ENCODE measurements at regions not wholly inside any gene's neighbourhood (a gene's known extent, or its start where the extent isn't known, plus 50 kb on each side); places are given as distances from the start of the nearest gene placed in this dataset.

- peaks cover 13% of the 10 kb centered on the region for H3K27me3 Mint-ChIP-seq
- no peak for DNase-seq
- peaks cover 10% of the 10 kb centered on the region for H3K4me1 Mint-ChIP-seq
- intact Hi-C loops (cut with micrococcal nuclease), result no loop called here
- no peak overlapping the region for H3K27ac Mint-ChIP-seq
- peaks cover 5% of the 10 kb centered on the region for H3K9me3 Mint-ChIP-seq
- no peak overlapping the region for H3K4me3 Mint-ChIP-seq
- no peaks in the 10 kb centered on the region for H3K36me3 Mint-ChIP-seq (ENCODE audit: low read depth)
These were observed 158.6 kb upstream of the CD180 start for GRCh38 chr5:67355120-67355713.

- Mint-ChIP-seq H3K27me3 (peaks cover 17% of the 10 kb centered on the region), H3K36me3 (ENCODE audit: low read depth) (no peaks in the 10 kb centered on the region), H3K27ac (no peak overlapping the region), H3K4me3 (no peak overlapping the region), H3K9me3 (peaks cover 2% of the 10 kb centered on the region), H3K4me1 (peaks cover 7% of the 10 kb centered on the region)
- no peak for DNase-seq
- intact Hi-C loops (cut with micrococcal nuclease), result no loop called here
These were observed 157.2 kb upstream of the CD180 start for GRCh38 chr5:67353500-67354450.

GRCh38 chr5:67350618-67351201, 154.1 kb upstream of the CD180 start:
- Mint-ChIP-seq H3K4me3 (peak overlapping the region; percentile 51), H3K9me3 (peaks cover 5% of the 10 kb centered on the region), H3K4me1 (peaks cover 7% of the 10 kb centered on the region), H3K36me3 (ENCODE audit: low read depth) (no peaks in the 10 kb centered on the region), H3K27me3 (peaks cover 26% of the 10 kb centered on the region), H3K27ac (no peak overlapping the region)
- peak; percentile 68 for DNase-seq
- intact Hi-C loops (cut with micrococcal nuclease), result no loop called here

GRCh38 chr5:67350185-67350584, 153.6 kb upstream of the CD180 start:
- Mint-ChIP-seq H3K36me3 (ENCODE audit: low read depth) (no peaks in the 10 kb centered on the region), H3K27me3 (peaks cover 24% of the 10 kb centered on the region), H3K4me3 (peak overlapping the region; percentile 51), H3K27ac (no peak overlapping the region), H3K9me3 (peaks cover 6% of the 10 kb centered on the region), H3K4me1 (peaks cover 7% of the 10 kb centered on the region)
- intact Hi-C loops (cut with micrococcal nuclease), result no loop called here
- no peak for DNase-seq

- H3K4me3 Mint-ChIP-seq, result no peak overlapping the region
- H3K36me3 Mint-ChIP-seq (ENCODE audit: low read depth), result no peaks in the 10 kb centered on the region
- intact Hi-C loops (cut with micrococcal nuclease), result no loop called here
- no peak overlapping the region for H3K27ac Mint-ChIP-seq
- peaks cover 10% of the 10 kb centered on the region for H3K9me3 Mint-ChIP-seq
- peaks cover 23% of the 10 kb centered on the region for H3K27me3 Mint-ChIP-seq
- DNase-seq, result no peak
- peaks cover 7% of the 10 kb centered on the region for H3K4me1 Mint-ChIP-seq
These were observed 151.2 kb upstream of the CD180 start for GRCh38 chr5:67347821-67348220.

GRCh38 chr5:67346611-67347010, 150.0 kb upstream of the CD180 start:
- intact Hi-C loops (cut with micrococcal nuclease), result no loop called here
- H3K27ac Mint-ChIP-seq, result no peak overlapping the region
- peaks cover 7% of the 10 kb centered on the region for H3K4me1 Mint-ChIP-seq
- no peaks in the 10 kb centered on the region for H3K36me3 Mint-ChIP-seq (ENCODE audit: low read depth)
- no peak overlapping the region for H3K4me3 Mint-ChIP-seq
- peaks cover 10% of the 10 kb centered on the region for H3K9me3 Mint-ChIP-seq
- DNase-seq, result no peak
- H3K27me3 Mint-ChIP-seq, result peaks cover 23% of the 10 kb centered on the region

- H3K4me1 Mint-ChIP-seq, result no peaks in the 10 kb centered on the region
- H3K27ac Mint-ChIP-seq, result no peak overlapping the region
- intact Hi-C loops (cut with micrococcal nuclease), result no loop called here
- H3K36me3 Mint-ChIP-seq (ENCODE audit: low read depth), result no peaks in the 10 kb centered on the region
- peaks cover 26% of the 10 kb centered on the region for H3K27me3 Mint-ChIP-seq
- no peak for DNase-seq
- peaks cover 10% of the 10 kb centered on the region for H3K9me3 Mint-ChIP-seq
- H3K4me3 Mint-ChIP-seq, result no peak overlapping the region
These were observed 148.3 kb upstream of the CD180 start for GRCh38 chr5:67344870-67345269.

GRCh38 chr5:67343835-67344234, 147.2 kb upstream of the CD180 start:
- peaks cover 25% of the 10 kb centered on the region for H3K27me3 Mint-ChIP-seq
- H3K27ac Mint-ChIP-seq, result no peak overlapping the region
- H3K9me3 Mint-ChIP-seq, result peaks cover 10% of the 10 kb centered on the region
- H3K4me1 Mint-ChIP-seq, result no peaks in the 10 kb centered on the region
- H3K36me3 Mint-ChIP-seq (ENCODE audit: low read depth), result no peaks in the 10 kb centered on the region
- DNase-seq, result no peak
- H3K4me3 Mint-ChIP-seq, result no peak overlapping the region
- intact Hi-C loops (cut with micrococcal nuclease), result no loop called here

- intact Hi-C loops (cut with micrococcal nuclease), result no loop called here
- no peaks in the 10 kb centered on the region for H3K4me1 Mint-ChIP-seq
- no peak overlapping the region for H3K27ac Mint-ChIP-seq
- DNase-seq, result peak; percentile 18
- H3K4me3 Mint-ChIP-seq, result no peak overlapping the region
- H3K9me3 Mint-ChIP-seq, result peaks cover 10% of the 10 kb centered on the region
- H3K27me3 Mint-ChIP-seq, result peaks cover 12% of the 10 kb centered on the region
- no peaks in the 10 kb centered on the region for H3K36me3 Mint-ChIP-seq (ENCODE audit: low read depth)
These were observed 144.9 kb upstream of the CD180 start for GRCh38 chr5:67341478-67341877.

- Mint-ChIP-seq H3K4me1 (no peaks in the 10 kb centered on the region), H3K27me3 (peaks cover 13% of the 10 kb centered on the region), H3K27ac (no peak overlapping the region), H3K9me3 (no peaks in the 10 kb centered on the region), H3K36me3 (ENCODE audit: low read depth) (no peaks in the 10 kb centered on the region), H3K4me3 (no peak overlapping the region)
- intact Hi-C loops (cut with micrococcal nuclease), result no loop called here
- DNase-seq, result no peak
These were observed 142.7 kb upstream of the CD180 start for GRCh38 chr5:67339219-67339767.

GRCh38 chr5:67338421-67338820, 141.8 kb upstream of the CD180 start:
- no peak overlapping the region for H3K4me3 Mint-ChIP-seq
- H3K4me1 Mint-ChIP-seq, result no peaks in the 10 kb centered on the region
- intact Hi-C loops (cut with micrococcal nuclease), result no loop called here
- no peaks in the 10 kb centered on the region for H3K9me3 Mint-ChIP-seq
- no peak for DNase-seq
- no peaks in the 10 kb centered on the region for H3K36me3 Mint-ChIP-seq (ENCODE audit: low read depth)
- peaks cover 13% of the 10 kb centered on the region for H3K27me3 Mint-ChIP-seq
- H3K27ac Mint-ChIP-seq, result no peak overlapping the region

GRCh38 chr5:67337751-67338150, 141.2 kb upstream of the CD180 start:
- Mint-ChIP-seq H3K4me3 (no peak overlapping the region), H3K4me1 (no peaks in the 10 kb centered on the region), H3K9me3 (no peaks in the 10 kb centered on the region), H3K27ac (no peak overlapping the region), H3K27me3 (peaks cover 13% of the 10 kb centered on the region), H3K36me3 (ENCODE audit: low read depth) (no peaks in the 10 kb centered on the region)
- DNase-seq, result peak; percentile 39
- intact Hi-C loops (cut with micrococcal nuclease), result no loop called here

GRCh38 chr5:67335426-67335825, 138.8 kb upstream of the CD180 start:
- intact Hi-C loops (cut with micrococcal nuclease), result no loop called here
- Mint-ChIP-seq H3K27me3 (peaks cover 13% of the 10 kb centered on the region), H3K27ac (no peak overlapping the region)

GRCh38 chr5:67334373-67334772, 137.8 kb upstream of the CD180 start:
- DNase-seq, result peak; percentile 8
- H3K27ac Mint-ChIP-seq, result no peak overlapping the region
- H3K36me3 Mint-ChIP-seq (ENCODE audit: low read depth), result no peaks in the 10 kb centered on the region
- H3K9me3 Mint-ChIP-seq, result no peaks in the 10 kb centered on the region
- intact Hi-C loops (cut with micrococcal nuclease), result no loop called here
- no peak overlapping the region for H3K4me3 Mint-ChIP-seq
- no peaks in the 10 kb centered on the region for H3K4me1 Mint-ChIP-seq
- H3K27me3 Mint-ChIP-seq, result peaks cover 10% of the 10 kb centered on the region

More at GRCh38 chr5:67335426-67335825, 138.8 kb upstream of the CD180 start:
- peak; percentile 17 for DNase-seq
- Mint-ChIP-seq H3K4me1 (no peaks in the 10 kb centered on the region), H3K4me3 (no peak overlapping the region), H3K9me3 (no peaks in the 10 kb centered on the region), H3K36me3 (ENCODE audit: low read depth) (no peaks in the 10 kb centered on the region)
